Esophagus muscularis mucosa (tissue), 4 donors: ENCODE measurements at regions not wholly inside any gene's neighbourhood (a gene's known extent, or its start where the extent isn't known, plus 50 kb on each side); places are given as distances from the start of the nearest gene placed in this dataset.

Source experiments
- EP300 ChIP-seq: sonication (generic); formaldehyde crosslinking; IDR thresholded peaks from one replicate; pipeline ENCODE4 v1.6.1; 2017; ENCODE audit warnings: antibody characterized with exemption
- POLR2A ChIP-seq: fragments of 450-650 bp; IDR thresholded peaks from one replicate; pipeline ENCODE4 v1.6.1; 2017; ENCODE audit warnings: antibody characterized with exemption, moderate library complexity, mild to moderate bottlenecking, low read depth
- POLR2AphosphoS5 ChIP-seq, 2 donors: sonication (generic); formaldehyde crosslinking; IDR thresholded peaks; one replicate each; pipeline ENCODE4 v1.6.1; 2017; ENCODE audit warnings: antibody characterized with exemption in 2 of 2
- TF ChIP-seq, protein P1 (sequence below), 3 experiments: fragments of 200-600 bp in 2 of 3; fragments of 450-650 bp in 1 of 3; sonication (generic) in 2 of 3; IDR thresholded peaks; one replicate each; pipeline ENCODE4 v1.5.1; 2017 to 2019; ENCODE audit warnings: antibody characterized with exemption in 3 of 3, mild to moderate bottlenecking in 2 of 3, moderate library complexity in 1 of 3

DNA sequence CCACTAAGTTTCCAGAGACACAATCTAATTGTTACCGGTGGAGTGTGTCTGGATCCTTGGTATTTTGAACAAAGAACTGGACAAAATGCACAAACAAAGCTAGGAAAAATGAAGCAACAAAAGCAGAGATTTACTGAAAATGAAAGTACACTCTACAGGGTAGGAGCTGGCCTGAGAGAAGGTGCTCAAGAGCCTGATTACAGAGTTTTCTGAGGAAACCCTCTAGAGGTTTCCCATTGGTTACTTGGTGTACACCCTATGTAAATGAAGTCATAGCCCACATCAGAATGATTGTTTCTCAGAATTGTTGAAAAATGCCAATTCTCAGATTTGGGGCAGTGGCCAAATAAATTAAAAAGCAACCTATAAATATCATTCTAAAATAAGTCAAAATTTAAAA, 436.4 kb downstream of the KCNJ18 start:
- TF ChIP-seq, protein P1, sequence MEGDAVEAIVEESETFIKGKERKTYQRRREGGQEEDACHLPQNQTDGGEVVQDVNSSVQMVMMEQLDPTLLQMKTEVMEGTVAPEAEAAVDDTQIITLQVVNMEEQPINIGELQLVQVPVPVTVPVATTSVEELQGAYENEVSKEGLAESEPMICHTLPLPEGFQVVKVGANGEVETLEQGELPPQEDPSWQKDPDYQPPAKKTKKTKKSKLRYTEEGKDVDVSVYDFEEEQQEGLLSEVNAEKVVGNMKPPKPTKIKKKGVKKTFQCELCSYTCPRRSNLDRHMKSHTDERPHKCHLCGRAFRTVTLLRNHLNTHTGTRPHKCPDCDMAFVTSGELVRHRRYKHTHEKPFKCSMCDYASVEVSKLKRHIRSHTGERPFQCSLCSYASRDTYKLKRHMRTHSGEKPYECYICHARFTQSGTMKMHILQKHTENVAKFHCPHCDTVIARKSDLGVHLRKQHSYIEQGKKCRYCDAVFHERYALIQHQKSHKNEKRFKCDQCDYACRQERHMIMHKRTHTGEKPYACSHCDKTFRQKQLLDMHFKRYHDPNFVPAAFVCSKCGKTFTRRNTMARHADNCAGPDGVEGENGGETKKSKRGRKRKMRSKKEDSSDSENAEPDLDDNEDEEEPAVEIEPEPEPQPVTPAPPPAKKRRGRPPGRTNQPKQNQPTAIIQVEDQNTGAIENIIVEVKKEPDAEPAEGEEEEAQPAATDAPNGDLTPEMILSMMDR (IDR thresholded peaks at IDR 0.05) = no peak
- no peak for TF ChIP-seq POLR2AphosphoS5 (IDR thresholded peaks at IDR 0.05)
- TF ChIP-seq POLR2A = no peak
- no peak for TF ChIP-seq EP300
